SKM-1 treated with dmso at 0.1 percent for 144 hours (cell line): ENCODE measurements at regions not wholly inside any gene's neighbourhood (a gene's known extent, or its start where the extent isn't known, plus 50 kb on each side); places are given as distances from the start of the nearest gene placed in this dataset.
"Not testable (repeated sequence)": the region's sequence is repeated elsewhere in the genome, so short reads cannot be mapped to it uniquely, and the experiment has no call there.

Experiments
- DNase-seq: peaks from one replicate; lab custom pipeline; 2025; ENCODE audit not compliant: unreplicated experiment; lab: John Stamatoyannopoulos, UW

GRCh38 chr3:152578769-152579168, 256.2 kb upstream of the P2RY1 start:
- no peak for DNase-seq

DNA sequence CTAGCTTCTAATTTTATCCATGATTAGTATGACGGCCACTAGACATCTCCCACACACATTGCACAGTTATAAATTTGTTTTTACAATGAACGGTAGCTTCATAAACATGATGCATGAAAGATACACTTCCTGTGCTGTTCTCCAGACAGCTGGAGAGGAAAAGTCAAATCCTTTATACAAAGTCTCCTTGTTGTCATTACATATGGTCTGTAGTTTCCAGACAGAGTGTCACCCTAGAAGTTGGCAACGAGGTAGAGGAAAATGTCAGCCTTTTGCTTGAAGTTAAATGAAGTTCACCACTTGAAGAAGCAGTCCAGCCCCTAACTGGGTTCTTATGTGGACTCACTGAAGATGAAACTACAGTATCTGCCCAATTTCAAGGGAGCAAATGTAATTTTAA, 253.0 kb upstream of the P2RY1 start:
- DNase-seq: no peak

DNA sequence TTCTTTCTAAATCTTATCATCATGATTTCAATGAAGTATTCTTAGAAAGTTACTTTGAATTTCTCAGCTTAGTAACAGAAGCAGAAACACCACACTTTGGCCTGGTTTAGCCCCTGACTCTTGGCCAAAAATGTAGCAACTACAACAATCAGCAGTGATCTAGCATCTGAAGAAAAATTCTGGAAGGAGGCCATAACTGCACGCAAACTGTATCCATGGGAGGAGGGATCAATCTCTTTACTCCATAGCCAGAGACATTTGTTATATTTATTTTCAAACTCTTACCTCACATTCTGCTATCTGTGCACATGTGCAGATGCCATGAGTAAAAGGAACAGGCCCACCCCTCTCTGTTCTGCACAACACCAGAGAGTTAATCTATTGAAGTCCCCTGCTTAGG, 251.0 kb upstream of the P2RY1 start:
- DNase-seq: no peak

GRCh38 chr3:152586974-152587373, 248.0 kb upstream of the P2RY1 start:
- no peak for DNase-seq

GRCh38 chr3:152587861-152588260, 247.1 kb upstream of the P2RY1 start:
- DNase-seq: no peak

DNA sequence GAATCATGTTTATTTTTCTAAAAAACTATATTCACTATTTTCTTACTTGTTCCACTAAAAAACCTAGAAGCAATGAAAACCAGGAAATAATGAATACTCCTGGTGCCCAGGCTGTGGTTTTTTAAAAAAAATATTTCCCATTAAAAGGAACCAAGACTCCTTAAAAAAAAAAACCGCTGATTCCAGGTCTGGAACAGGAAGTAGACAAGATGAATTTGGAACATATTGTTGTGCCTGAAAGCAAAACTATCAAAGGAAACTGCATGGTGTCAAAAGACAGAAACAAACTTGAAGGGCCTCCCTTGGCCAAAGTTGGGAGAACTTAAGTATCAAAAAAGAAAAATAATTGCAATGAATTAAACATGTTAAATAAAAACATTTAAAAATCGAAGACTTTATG, 245.3 kb upstream of the P2RY1 start:
- DNase-seq: no peak

DNA sequence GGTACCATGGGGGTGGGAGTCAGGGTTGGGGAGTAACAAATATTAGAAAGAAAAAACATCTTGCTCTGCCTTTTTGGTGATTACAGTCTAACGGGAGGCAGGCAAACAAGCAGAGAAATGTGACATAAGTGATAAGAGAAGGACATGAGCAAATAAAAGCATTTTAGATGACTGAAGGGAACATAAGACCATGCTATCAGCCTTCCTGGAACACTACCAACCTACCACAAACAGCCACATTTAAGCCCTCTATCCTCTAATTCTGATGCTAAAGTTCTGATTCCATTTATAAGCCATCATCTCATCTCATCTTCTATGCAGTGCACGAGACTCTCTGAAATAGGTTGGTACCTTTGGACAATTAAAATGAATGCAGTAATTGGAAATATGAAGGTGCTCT, 243.4 kb upstream of the P2RY1 start:
- no peak for DNase-seq

- no peak for DNase-seq
Observed at GRCh38 chr3:152593242-152593641, 241.7 kb upstream of the P2RY1 start.

- peak; percentile 79 for DNase-seq
Observed at GRCh38 chr3:152595975-152596821, 238.7 kb upstream of the P2RY1 start.

DNA sequence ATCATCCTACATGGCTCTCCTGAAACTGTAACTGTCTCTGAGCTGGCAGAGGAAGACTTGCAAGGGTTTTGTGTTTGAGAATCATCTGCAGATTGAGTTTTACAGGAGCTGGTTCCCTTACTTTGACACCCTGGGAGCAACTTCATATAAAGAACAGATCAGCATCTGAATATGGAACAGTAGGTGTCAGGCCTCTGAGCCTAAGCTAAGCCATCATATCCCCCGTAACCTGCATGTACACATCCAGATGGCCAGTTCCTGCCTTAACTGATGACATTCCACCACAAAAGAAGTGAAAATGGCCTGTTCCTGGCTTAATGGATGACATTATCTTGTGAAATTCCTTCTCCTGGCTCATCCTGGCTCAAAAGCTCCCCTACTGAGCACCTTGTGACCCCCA, 238.1 kb upstream of the P2RY1 start:
- not testable (repeated sequence) for DNase-seq

DNA sequence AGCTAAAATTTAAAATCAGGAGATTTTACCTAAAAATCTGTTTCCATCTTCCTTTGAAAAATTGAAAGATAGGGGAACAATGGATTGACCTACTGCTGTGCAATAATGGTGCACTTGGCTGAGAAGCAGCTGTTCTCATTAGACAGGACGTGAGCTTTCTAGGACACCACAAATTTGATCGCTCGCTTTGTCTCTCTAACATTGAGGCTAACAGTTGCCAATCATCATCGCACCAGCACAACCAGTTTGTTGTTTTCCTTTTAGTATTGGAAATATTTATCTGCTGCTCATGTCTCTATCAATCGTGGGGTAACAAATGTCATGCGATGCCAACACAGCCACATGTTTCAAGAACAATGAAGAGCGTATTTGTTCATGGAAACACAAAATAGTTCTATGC, 228.8 kb upstream of the P2RY1 start:
- no peak for DNase-seq

DNA sequence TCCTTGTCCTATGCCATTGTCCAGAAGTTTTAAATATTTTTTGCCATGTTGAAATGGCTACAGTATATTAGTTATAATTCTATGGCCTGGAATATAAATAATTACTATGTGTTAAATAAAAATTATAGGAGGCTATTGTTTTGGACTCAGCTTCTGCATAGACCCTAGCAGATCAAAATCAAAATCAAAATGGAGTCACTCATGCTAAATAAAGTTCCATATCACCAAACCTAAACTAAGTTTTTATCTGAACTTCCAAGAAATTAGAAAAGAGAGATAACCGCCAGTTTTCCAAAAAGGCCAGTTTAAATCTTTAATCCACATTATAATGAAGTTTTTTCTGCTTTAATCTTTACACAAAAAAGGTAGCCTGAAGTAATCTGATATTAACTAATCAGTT, 227.8 kb upstream of the P2RY1 start:
- DNase-seq: no peak

GRCh38 chr3:152608696-152609594, 226.0 kb upstream of the P2RY1 start:
- DNase-seq: no peak

DNA sequence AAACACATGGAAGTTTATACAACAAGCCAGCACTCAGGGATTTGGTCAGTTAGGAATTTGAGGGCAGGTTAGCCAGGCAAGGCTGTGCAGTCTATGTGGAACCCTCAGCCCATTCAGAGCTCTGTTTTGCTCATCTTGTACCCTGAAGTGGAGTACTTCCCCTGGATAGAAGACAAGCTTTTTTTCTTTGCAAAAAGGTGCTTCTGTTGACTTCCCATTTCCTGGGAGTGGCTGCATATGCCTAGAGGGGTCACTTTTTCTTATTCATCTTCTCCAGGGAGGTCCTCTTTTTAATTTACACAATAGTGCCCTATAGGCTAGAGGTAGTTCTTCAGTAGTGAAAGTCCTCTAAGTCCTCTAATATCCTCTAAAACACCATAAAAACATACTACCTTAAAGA, 225.0 kb upstream of the P2RY1 start:
- DNase-seq: no peak

GRCh38 chr3:152610622-152611021, 224.3 kb upstream of the P2RY1 start:
- no peak for DNase-seq

DNA sequence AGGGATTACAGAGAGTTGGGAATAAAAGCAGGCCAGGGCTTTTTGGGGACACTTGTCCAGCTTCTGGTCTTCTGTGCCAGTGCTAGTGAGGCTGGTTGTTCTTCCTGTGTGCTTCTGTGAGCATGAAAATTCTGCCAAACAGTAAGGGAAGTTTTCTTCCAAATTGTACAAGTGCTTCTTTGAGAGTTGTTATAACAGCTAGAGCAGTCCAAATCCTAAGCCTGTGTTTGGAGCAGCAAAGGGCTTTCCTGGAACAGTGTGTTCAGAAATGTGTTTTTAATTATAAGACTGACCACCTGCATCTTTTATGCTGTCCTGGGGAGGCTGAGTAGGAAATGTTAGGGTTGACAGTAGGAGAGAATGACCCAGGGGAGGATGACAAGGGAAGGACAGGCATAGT, 223.0 kb upstream of the P2RY1 start:
- no peak for DNase-seq

GRCh38 chr3:152613851-152614250, 221.1 kb upstream of the P2RY1 start:
- no peak for DNase-seq

- no peak for DNase-seq
Observed at GRCh38 chr3:152615681-152616080, 219.2 kb upstream of the P2RY1 start.

DNA sequence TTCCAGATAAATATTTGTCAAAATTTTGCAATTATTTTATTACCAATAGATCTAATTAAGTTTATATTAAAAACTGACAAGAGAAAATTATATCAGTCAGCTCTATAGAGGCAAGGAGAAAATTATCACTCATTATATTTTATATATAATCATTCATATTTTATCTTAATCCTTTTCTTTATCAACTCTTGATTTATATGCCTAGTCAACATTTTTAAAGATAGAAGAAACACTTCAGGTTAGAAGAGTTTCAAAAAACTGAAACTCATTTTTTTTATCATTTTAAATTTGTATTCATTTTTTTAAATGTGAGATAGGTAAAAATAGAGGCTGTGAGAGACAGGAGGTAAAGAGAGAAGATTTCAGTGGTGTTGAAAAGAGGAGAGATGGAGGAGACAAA, 217.3 kb upstream of the P2RY1 start:
- DNase-seq: no peak

- no peak for DNase-seq
Observed at GRCh38 chr3:152618529-152618928, 216.4 kb upstream of the P2RY1 start.

- DNase-seq: no peak
Observed at GRCh38 chr3:152619691-152620090, 215.2 kb upstream of the P2RY1 start.

- no peak for DNase-seq
Observed at GRCh38 chr3:152620395-152620794, 214.5 kb upstream of the P2RY1 start.
